ENCODE measurements at regions not wholly inside any gene's neighbourhood (a gene's known extent, or its start where the extent isn't known, plus 50 kb on each side); places are given as distances from the start of the nearest gene placed in this dataset.

DNA sequence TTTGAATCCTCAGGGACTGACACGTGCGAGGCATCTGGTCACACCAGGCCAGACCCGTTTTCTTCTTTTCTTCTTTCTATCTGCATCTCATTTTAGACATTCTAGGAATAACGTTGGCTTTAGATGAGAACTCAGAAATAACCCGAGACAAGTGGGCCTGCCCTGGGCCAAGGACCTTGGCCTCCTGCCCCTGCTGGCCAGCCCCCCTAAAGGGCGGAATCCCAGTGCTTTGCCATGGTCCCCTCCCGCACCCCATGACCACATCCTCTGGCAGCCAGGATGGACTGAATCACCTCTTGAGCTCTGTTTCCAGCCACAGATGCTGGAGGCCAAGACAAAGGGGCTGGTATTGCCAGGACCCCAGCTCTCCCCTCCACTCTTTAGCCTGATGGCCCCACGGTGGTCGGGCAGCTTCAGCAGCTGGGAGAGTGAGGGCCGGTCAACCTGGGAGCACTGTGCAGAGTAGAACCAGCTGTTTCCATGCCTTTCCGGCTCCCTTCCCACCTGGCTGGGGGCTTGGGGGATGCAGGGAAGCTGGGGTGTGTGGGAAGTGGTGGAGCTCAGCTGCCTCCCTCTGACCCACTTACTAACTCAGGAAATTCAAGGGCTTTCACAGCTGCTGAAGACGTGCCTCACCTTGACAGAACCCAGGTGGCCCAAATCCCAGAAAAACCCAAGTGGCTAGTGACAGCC is 190.9 kb downstream of the FAM43A start:
- TF ChIP-seq POLR2AphosphoS5 (IDR thresholded peaks at IDR 0.05; ENCODE audit: low read depth, low read length) (no peak), POLR2A (IDR thresholded peaks at IDR 0.05; ENCODE audit: low read depth, low read length) (no peak), TAF1 (IDR thresholded peaks at IDR 0.05; ENCODE audit: low read depth, low read length) (no peak), SPI1 (IDR thresholded peaks at IDR 0.05; ENCODE audit: low read depth, low read length) (no peak)

All from GM12891 (cell line).